ENCODE measurements at regions not wholly inside any gene's neighbourhood (a gene's known extent, or its start where the extent isn't known, plus 50 kb on each side); places are given as distances from the start of the nearest gene placed in this dataset.
"Not testable (repeated sequence)": the region's sequence is repeated elsewhere in the genome, so short reads cannot be mapped to it uniquely, and the experiment has no call there.

GRCh38 chr2:190742431-190742830 lies 93.5 kb downstream of the NAB1 start:
- intact Hi-C loops (cut with DNase I) = no loop called here
- Histone ChIP-seq H3K27ac (ENCODE audit: low read length) (no peak overlapping the region), H3K4me3 (ENCODE audit: low read length) (no peak overlapping the region), H3K27me3 (ENCODE audit: control insufficient read depth, insufficient read depth) (no peaks in the 10 kb centered on the region), H3K9me3 (ENCODE audit: control insufficient read depth, low read length) (no peaks in the 10 kb centered on the region), H3K4me1 (ENCODE audit: control insufficient read depth, insufficient read depth, low read length) (peaks cover 5% of the 10 kb centered on the region)
- no peak for DNase-seq
- ATAC-seq = no peak

DNA sequence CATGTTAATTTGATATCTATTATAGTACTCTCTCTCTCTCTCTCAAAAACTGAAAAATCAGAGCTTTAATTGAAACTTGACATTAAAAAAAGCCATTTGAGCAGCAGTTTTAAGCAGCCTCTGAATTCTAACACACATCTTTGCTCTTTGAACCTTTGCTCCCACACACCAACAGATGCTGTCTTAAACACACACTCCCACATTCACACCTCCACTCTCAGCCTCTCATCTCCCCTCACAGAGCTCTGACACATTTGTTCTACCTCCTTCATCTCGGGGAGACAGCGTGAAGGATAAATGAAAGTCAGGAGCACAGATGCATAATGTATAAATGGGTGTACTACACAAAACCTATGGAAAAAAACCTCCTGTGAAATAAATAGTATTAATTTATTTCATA lies 95.2 kb downstream of the NAB1 start:
- H3K4me3 ChIP-seq (ENCODE audit: low read length) = no peak overlapping the region
- H3K27ac ChIP-seq (ENCODE audit: low read length) = no peak overlapping the region
- ATAC-seq = no peak
- intact Hi-C loops (cut with DNase I) = no loop called here
- WGBS = 52% methylated on average over 2 of the region's 2 CpGs
- no peaks in the 10 kb centered on the region for H3K27me3 ChIP-seq (ENCODE audit: control insufficient read depth, insufficient read depth)
- H3K4me1 ChIP-seq (ENCODE audit: control insufficient read depth, insufficient read depth, low read length) = peaks cover 5% of the 10 kb centered on the region
- H3K9me3 ChIP-seq (ENCODE audit: control insufficient read depth, low read length) = no peaks in the 10 kb centered on the region
- DNase-seq = no peak

GRCh38 chr2:190746971-190747761 lies 98.3 kb downstream of the NAB1 start:
- Histone ChIP-seq H3K9me3 (ENCODE audit: control insufficient read depth, low read length) (no peaks in the 10 kb centered on the region), H3K27ac (ENCODE audit: low read length) (no peak overlapping the region), H3K4me3 (ENCODE audit: low read length) (no peak overlapping the region), H3K27me3 (ENCODE audit: control insufficient read depth, insufficient read depth) (no peaks in the 10 kb centered on the region), H3K4me1 (ENCODE audit: control insufficient read depth, insufficient read depth, low read length) (peaks cover 5% of the 10 kb centered on the region)
- ATAC-seq (no peak), DNase-seq (no peak)
- intact Hi-C loops (cut with DNase I) = no loop called here
- 21% methylated on average over 3 of the region's 3 CpGs for WGBS

GRCh38 chr2:190748966-190749365 lies 100.1 kb downstream of the NAB1 start:
- WGBS = 86% methylated on average over 3 of the region's 3 CpGs
- DNase-seq (no peak), ATAC-seq (peak in 1 of 2 donors; percentile 26)
- intact Hi-C loops (cut with DNase I) = no loop called here
- no peaks in the 10 kb centered on the region for H3K27me3 ChIP-seq (ENCODE audit: control insufficient read depth, insufficient read depth)
- no peak overlapping the region for H3K4me3 ChIP-seq (ENCODE audit: low read length)
- no peaks in the 10 kb centered on the region for H3K9me3 ChIP-seq (ENCODE audit: control insufficient read depth, low read length)
- H3K4me1 ChIP-seq (ENCODE audit: control insufficient read depth, insufficient read depth, low read length) = peaks cover 5% of the 10 kb centered on the region
- H3K27ac ChIP-seq (ENCODE audit: low read length) = no peak overlapping the region

GRCh38 chr2:190755772-190756415 lies 107.0 kb downstream of the NAB1 start:
- no peak overlapping the region for H3K4me3 ChIP-seq (ENCODE audit: low read length)
- no peak for DNase-seq
- WGBS = 47% methylated on average over 5 of the region's 5 CpGs
- H3K4me1 ChIP-seq (ENCODE audit: control insufficient read depth, insufficient read depth, low read length) = no peaks in the 10 kb centered on the region
- intact Hi-C loops (cut with DNase I) = no loop called here
- peak in 1 of 2 donors; percentile 27 for ATAC-seq
- H3K27me3 ChIP-seq (ENCODE audit: control insufficient read depth, insufficient read depth) = no peaks in the 10 kb centered on the region
- no peaks in the 10 kb centered on the region for H3K9me3 ChIP-seq (ENCODE audit: control insufficient read depth, low read length)
- no peak overlapping the region for H3K27ac ChIP-seq (ENCODE audit: low read length)

- ATAC-seq (peak in 1 of 2 donors; percentile 53), DNase-seq (no peak)
- H3K27me3 ChIP-seq (ENCODE audit: control insufficient read depth, insufficient read depth) = no peaks in the 10 kb centered on the region
- H3K9me3 ChIP-seq (ENCODE audit: control insufficient read depth, low read length) = no peaks in the 10 kb centered on the region
- 73% methylated on average over 8 of the region's 8 CpGs for WGBS
- peak overlapping the region; percentile 49 for H3K4me3 ChIP-seq (ENCODE audit: low read length)
- intact Hi-C loops (cut with DNase I) = no loop called here
- H3K27ac ChIP-seq (ENCODE audit: low read length) = no peak overlapping the region
- no peaks in the 10 kb centered on the region for H3K4me1 ChIP-seq (ENCODE audit: control insufficient read depth, insufficient read depth, low read length)
Observed at GRCh38 chr2:190759749-190760213, 110.9 kb downstream of the NAB1 start.

GRCh38 chr2:190760353-190761150 lies 111.7 kb downstream of the NAB1 start:
- H3K27ac ChIP-seq (ENCODE audit: low read length); intact Hi-C loops (cut with DNase I); ATAC-seq; H3K27me3 ChIP-seq (ENCODE audit: control insufficient read depth, insufficient read depth); H3K9me3 ChIP-seq (ENCODE audit: control insufficient read depth, low read length); H3K4me1 ChIP-seq (ENCODE audit: control insufficient read depth, insufficient read depth, low read length): not testable (repeated sequence)
- H3K4me3 ChIP-seq (ENCODE audit: low read length) = peak overlapping the region; percentile 49
- WGBS = 61% methylated on average over 30 of the region's 30 CpGs
- DNase-seq = peak; percentile 22 to 56 (median 43)

- H3K4me1 ChIP-seq (ENCODE audit: control insufficient read depth, insufficient read depth, low read length); H3K4me3 ChIP-seq (ENCODE audit: low read length); ATAC-seq; H3K27ac ChIP-seq (ENCODE audit: low read length); H3K9me3 ChIP-seq (ENCODE audit: control insufficient read depth, low read length); H3K27me3 ChIP-seq (ENCODE audit: control insufficient read depth, insufficient read depth); intact Hi-C loops (cut with DNase I): not testable (repeated sequence)
- peak; percentile 21 to 70 (median 47) for DNase-seq
- 22% methylated on average over 27 of the region's 28 CpGs for WGBS
Observed at GRCh38 chr2:190761216-190761615, 112.3 kb downstream of the NAB1 start.

DNA sequence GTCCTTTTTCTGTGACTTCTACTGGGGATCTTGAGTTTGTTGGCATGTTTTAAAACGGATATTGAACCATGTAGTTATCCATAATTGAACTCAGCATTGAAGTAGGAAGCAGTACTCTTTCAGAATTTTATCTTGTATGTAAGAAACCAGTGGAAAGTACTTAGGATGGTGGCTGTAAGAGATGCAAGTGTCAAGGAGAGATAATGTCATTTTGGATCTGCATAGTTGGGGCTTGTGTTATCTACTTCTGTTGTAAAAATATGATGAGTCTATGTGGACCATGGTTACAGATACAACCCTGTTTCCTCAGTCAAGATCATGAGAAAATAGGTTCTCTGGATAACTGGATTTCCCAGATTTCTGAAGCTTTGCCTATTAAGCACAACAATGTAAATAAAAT lies 113.7 kb downstream of the NAB1 start:
- WGBS = 75% methylated on average over 1 of the region's 1 CpG
- Histone ChIP-seq H3K4me3 (ENCODE audit: low read length) (no peak overlapping the region), H3K4me1 (ENCODE audit: control insufficient read depth, insufficient read depth, low read length) (no peaks in the 10 kb centered on the region), H3K9me3 (ENCODE audit: control insufficient read depth, low read length) (no peaks in the 10 kb centered on the region), H3K27ac (ENCODE audit: low read length) (no peak overlapping the region), H3K27me3 (ENCODE audit: control insufficient read depth, insufficient read depth) (no peaks in the 10 kb centered on the region)
- ATAC-seq (no peak), DNase-seq (no peak)
- intact Hi-C loops (cut with DNase I) = no loop called here

- no peaks in the 10 kb centered on the region for H3K4me1 ChIP-seq (ENCODE audit: control insufficient read depth, insufficient read depth, low read length)
- no peak overlapping the region for H3K27ac ChIP-seq (ENCODE audit: low read length)
- ATAC-seq (no peak), DNase-seq (no peak)
- no peaks in the 10 kb centered on the region for H3K9me3 ChIP-seq (ENCODE audit: control insufficient read depth, low read length)
- intact Hi-C loops (cut with DNase I) = no loop called here
- no peaks in the 10 kb centered on the region for H3K27me3 ChIP-seq (ENCODE audit: control insufficient read depth, insufficient read depth)
- no peak overlapping the region for H3K4me3 ChIP-seq (ENCODE audit: low read length)
Observed at GRCh38 chr2:190763100-190763499, 114.2 kb downstream of the NAB1 start.

DNA sequence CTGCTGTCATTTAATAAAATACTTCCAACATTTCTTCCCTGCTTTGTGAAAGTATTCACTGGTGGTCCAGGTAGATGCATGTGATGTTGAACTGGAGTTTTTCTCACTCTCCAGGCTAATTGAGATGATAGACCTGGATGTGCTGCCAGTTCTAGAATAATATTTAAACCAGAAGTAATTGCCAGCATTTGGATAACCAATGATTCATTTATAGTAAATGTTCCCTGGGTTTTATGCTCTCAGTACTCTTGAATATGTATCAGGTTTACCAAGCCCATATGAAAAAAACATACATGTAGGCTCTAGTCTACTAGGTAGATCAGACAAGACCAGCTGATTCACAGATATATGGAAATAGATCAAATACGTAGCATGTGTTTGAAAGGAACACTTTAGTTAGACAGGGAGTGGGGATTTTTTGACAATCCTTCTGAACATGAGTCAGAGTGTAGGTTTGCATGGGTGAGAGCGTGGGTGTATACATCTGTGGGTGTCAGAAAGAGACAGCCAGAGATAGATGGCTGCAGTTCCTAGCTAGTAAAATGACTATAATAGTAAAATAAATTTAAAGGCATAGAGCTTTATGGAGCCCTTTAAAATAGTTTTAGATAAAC lies 115.1 kb downstream of the NAB1 start:
- Histone ChIP-seq H3K4me1 (ENCODE audit: control insufficient read depth, insufficient read depth, low read length) (no peaks in the 10 kb centered on the region), H3K4me3 (ENCODE audit: low read length) (no peak overlapping the region), H3K9me3 (ENCODE audit: control insufficient read depth, low read length) (no peaks in the 10 kb centered on the region), H3K27ac (ENCODE audit: low read length) (no peak overlapping the region), H3K27me3 (ENCODE audit: control insufficient read depth, insufficient read depth) (no peaks in the 10 kb centered on the region)
- ATAC-seq (no peak), DNase-seq (no peak)
- intact Hi-C loops (cut with DNase I) = no loop called here
- 85% methylated on average over 2 of the region's 2 CpGs for WGBS

All from right cardiac atrium (tissue), 5 donors.